ENCODE measurements at regions not wholly inside any gene's neighbourhood (a gene's known extent, or its start where the extent isn't known, plus 50 kb on each side); places are given as distances from the start of the nearest gene placed in this dataset.

- no peak for TF ChIP-seq CTCF (conservative IDR thresholded peaks at IDR 0.05; ENCODE audit: low read depth in 2 of 2)
- TF ChIP-seq POLR2AphosphoS5 (IDR thresholded peaks at IDR 0.05; ENCODE audit: low read depth) = no peak
- no peak for TF ChIP-seq ZNF331 (CRISPR knock-in tag; IDR thresholded peaks at IDR 0.05; ENCODE audit: low read depth)
- no peak for TF ChIP-seq NANOG (IDR thresholded peaks at IDR 0.05; ENCODE audit: borderline replicate concordance)
- TF ChIP-seq EZH2 (IDR thresholded peaks at IDR 0.05; ENCODE audit: low read depth, unreplicated experiment) = no peak
- TF ChIP-seq EZH2phosphoT487 (IDR thresholded peaks at IDR 0.05; ENCODE audit: unreplicated experiment) = no peak
- TF ChIP-seq REST (IDR thresholded peaks at IDR 0.05; ENCODE audit: unreplicated experiment) = no peak
- TF ChIP-seq JUNB (IDR thresholded peaks at IDR 0.05; ENCODE audit: unreplicated experiment) = no peak
- TF ChIP-seq STAT1 (IDR thresholded peaks at IDR 0.05; ENCODE audit: unreplicated experiment) = no peak
- no peak for TF ChIP-seq ZNF462 (CRISPR knock-in tag; IDR thresholded peaks at IDR 0.05)
- no peak for TF ChIP-seq CREB1 (CRISPR knock-in tag; IDR thresholded peaks at IDR 0.05; ENCODE audit: low read depth)
- no peak for TF ChIP-seq ZNF114 (CRISPR knock-in tag; IDR thresholded peaks at IDR 0.05)
- no peak for TF ChIP-seq ETS1 (IDR thresholded peaks at IDR 0.05)
Observed at GRCh38 chr4:77384094-77384493, 221.5 kb upstream of the CXCL13 start.
